ENCODE measurements at regions not wholly inside any gene's neighbourhood (a gene's known extent, or its start where the extent isn't known, plus 50 kb on each side); places are given as distances from the start of the nearest gene placed in this dataset.

DNA sequence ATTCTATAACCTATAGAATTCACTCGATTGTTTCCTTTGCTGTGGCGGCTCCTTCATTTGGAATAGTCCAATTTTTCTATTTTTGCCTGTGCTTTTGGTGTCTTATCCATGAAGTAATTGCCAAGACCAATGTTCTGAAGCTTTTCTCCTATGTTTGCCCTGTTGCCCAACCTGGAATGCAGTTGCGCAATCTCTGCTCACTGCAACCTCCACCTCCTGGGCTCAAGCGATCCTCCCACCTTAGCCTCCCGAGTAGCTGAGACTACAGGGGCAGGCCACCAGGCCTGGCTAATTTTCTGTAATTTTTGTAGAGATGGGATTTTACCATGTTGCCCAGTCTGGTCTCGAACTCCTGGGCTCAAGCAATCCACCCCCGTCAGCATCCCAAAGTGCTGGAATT, 163.5 kb downstream of the OR2B2 start:
- Histone ChIP-seq H3K27ac (ENCODE audit: low read depth in 1 of 2, low read length in 2 of 2) (no peak overlapping the region), H3K36me3 (ENCODE audit: control insufficient read depth in 4 of 4, insufficient read depth in 3 of 4, low read depth in 1 of 4, low read length in 3 of 4) (no peaks in the 10 kb centered on the region), H3K9me3 (ENCODE audit: control insufficient read depth in 4 of 4, low read length in 3 of 4) (no peaks in the 10 kb centered on the region), H3K27me3 (ENCODE audit: control insufficient read depth in 4 of 4, insufficient read depth in 4 of 4, low read length in 3 of 4) (peaks cover 0 to 5% (median 0%) of the 10 kb centered on the region in 4 donors), H3K4me1 (ENCODE audit: control insufficient read depth in 4 of 4, insufficient read depth in 4 of 4, low read length in 3 of 4) (peaks cover 0 to 8% (median under 1%) of the 10 kb centered on the region in 4 donors), H3K9ac (ENCODE audit: low read depth in 1 of 2, low read length in 2 of 2) (no peak overlapping the region), H3K4me3 (ENCODE audit: low read depth in 1 of 3, low read length in 3 of 3) (no peak overlapping the region)
- TF ChIP-seq HNF4G (IDR thresholded peaks at IDR 0.05) (no peak), NR2F2 (IDR thresholded peaks at IDR 0.05) (no peak), FOXA2 (IDR thresholded peaks at IDR 0.05) (no peak), JUND (IDR thresholded peaks at IDR 0.05) (no peak), SP1 (IDR thresholded peaks at IDR 0.05) (no peak), RXRA (IDR thresholded peaks at IDR 0.05) (no peak), TAF1 (conservative IDR thresholded peaks at IDR 0.05) (no peak), EGR1 (IDR thresholded peaks at IDR 0.05; ENCODE audit: low read depth in 2 of 2) (no peak), RAD21 (IDR thresholded peaks at IDR 0.05) (no peak), GABPA (IDR thresholded peaks at IDR 0.05 in 1 of 2, conservative IDR thresholded peaks at IDR 0.05 in 1 of 2) (no peak), FOXA1 (IDR thresholded peaks at IDR 0.05) (no peak), YY1 (IDR thresholded peaks at IDR 0.05) (no peak), HNF4A (conservative IDR thresholded peaks at IDR 0.05) (no peak)
- TF ChIP-seq, protein P1, sequence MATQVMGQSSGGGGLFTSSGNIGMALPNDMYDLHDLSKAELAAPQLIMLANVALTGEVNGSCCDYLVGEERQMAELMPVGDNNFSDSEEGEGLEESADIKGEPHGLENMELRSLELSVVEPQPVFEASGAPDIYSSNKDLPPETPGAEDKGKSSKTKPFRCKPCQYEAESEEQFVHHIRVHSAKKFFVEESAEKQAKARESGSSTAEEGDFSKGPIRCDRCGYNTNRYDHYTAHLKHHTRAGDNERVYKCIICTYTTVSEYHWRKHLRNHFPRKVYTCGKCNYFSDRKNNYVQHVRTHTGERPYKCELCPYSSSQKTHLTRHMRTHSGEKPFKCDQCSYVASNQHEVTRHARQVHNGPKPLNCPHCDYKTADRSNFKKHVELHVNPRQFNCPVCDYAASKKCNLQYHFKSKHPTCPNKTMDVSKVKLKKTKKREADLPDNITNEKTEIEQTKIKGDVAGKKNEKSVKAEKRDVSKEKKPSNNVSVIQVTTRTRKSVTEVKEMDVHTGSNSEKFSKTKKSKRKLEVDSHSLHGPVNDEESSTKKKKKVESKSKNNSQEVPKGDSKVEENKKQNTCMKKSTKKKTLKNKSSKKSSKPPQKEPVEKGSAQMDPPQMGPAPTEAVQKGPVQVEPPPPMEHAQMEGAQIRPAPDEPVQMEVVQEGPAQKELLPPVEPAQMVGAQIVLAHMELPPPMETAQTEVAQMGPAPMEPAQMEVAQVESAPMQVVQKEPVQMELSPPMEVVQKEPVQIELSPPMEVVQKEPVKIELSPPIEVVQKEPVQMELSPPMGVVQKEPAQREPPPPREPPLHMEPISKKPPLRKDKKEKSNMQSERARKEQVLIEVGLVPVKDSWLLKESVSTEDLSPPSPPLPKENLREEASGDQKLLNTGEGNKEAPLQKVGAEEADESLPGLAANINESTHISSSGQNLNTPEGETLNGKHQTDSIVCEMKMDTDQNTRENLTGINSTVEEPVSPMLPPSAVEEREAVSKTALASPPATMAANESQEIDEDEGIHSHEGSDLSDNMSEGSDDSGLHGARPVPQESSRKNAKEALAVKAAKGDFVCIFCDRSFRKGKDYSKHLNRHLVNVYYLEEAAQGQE (IDR thresholded peaks at IDR 0.05), result no peak
- TF ChIP-seq, protein P2, sequence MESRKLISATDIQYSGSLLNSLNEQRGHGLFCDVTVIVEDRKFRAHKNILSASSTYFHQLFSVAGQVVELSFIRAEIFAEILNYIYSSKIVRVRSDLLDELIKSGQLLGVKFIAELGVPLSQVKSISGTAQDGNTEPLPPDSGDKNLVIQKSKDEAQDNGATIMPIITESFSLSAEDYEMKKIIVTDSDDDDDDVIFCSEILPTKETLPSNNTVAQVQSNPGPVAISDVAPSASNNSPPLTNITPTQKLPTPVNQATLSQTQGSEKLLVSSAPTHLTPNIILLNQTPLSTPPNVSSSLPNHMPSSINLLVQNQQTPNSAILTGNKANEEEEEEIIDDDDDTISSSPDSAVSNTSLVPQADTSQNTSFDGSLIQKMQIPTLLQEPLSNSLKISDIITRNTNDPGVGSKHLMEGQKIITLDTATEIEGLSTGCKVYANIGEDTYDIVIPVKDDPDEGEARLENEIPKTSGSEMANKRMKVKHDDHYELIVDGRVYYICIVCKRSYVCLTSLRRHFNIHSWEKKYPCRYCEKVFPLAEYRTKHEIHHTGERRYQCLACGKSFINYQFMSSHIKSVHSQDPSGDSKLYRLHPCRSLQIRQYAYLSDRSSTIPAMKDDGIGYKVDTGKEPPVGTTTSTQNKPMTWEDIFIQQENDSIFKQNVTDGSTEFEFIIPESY (IDR thresholded peaks at IDR 0.05), result no peak
- TF ChIP-seq, protein P3, sequence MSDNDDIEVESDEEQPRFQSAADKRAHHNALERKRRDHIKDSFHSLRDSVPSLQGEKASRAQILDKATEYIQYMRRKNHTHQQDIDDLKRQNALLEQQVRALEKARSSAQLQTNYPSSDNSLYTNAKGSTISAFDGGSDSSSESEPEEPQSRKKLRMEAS (IDR thresholded peaks at IDR 0.05), result no peak
- TF ChIP-seq, protein P4, sequence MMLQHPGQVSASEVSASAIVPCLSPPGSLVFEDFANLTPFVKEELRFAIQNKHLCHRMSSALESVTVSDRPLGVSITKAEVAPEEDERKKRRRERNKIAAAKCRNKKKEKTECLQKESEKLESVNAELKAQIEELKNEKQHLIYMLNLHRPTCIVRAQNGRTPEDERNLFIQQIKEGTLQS (IDR thresholded peaks at IDR 0.05), result no peak
- TF ChIP-seq, protein P5, sequence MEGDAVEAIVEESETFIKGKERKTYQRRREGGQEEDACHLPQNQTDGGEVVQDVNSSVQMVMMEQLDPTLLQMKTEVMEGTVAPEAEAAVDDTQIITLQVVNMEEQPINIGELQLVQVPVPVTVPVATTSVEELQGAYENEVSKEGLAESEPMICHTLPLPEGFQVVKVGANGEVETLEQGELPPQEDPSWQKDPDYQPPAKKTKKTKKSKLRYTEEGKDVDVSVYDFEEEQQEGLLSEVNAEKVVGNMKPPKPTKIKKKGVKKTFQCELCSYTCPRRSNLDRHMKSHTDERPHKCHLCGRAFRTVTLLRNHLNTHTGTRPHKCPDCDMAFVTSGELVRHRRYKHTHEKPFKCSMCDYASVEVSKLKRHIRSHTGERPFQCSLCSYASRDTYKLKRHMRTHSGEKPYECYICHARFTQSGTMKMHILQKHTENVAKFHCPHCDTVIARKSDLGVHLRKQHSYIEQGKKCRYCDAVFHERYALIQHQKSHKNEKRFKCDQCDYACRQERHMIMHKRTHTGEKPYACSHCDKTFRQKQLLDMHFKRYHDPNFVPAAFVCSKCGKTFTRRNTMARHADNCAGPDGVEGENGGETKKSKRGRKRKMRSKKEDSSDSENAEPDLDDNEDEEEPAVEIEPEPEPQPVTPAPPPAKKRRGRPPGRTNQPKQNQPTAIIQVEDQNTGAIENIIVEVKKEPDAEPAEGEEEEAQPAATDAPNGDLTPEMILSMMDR (IDR thresholded peaks at IDR 0.05; ENCODE audit: low read depth, low read length, missing input control), result no peak
- no peak for DNase-seq (ENCODE audit: low spot score)
- 83% methylated on average over 7 of the region's 7 CpGs for WGBS
